ENCODE measurements at regions not wholly inside any gene's neighbourhood (a gene's known extent, or its start where the extent isn't known, plus 50 kb on each side); places are given as distances from the start of the nearest gene placed in this dataset.

- H3K4me1 ChIP-seq (ENCODE audit: control insufficient read depth, insufficient read depth, low read length), result no peaks in the 10 kb centered on the region
- ATAC-seq (no peak), DNase-seq (no peak)
- Mint-ChIP-seq H3K4me1 (no peaks in the 10 kb centered on the region), H3K9me3 (peaks cover 10 to 13% of the 10 kb centered on the region in 2 donors), H3K27me3 (ENCODE audit: low read depth in 2 of 2) (no peaks in the 10 kb centered on the region), H3K4me3 (no peak overlapping the region), H3K27ac (no peak overlapping the region), H3K36me3 (no peaks in the 10 kb centered on the region)
- WGBS (ENCODE audit: insufficient coverage), result 50% methylated on average over 1 of the region's 1 CpG
- no peak for TF ChIP-seq CTCF (IDR thresholded peaks at IDR 0.05)
- no peaks in the 10 kb centered on the region for H3K27me3 ChIP-seq (ENCODE audit: control insufficient read depth, insufficient read depth, low read length)
- H3K4me3 ChIP-seq (ENCODE audit: low read length), result no peak overlapping the region
- no peaks in the 10 kb centered on the region for H3K36me3 ChIP-seq (ENCODE audit: control insufficient read depth, insufficient read depth, low read length)
- no peak overlapping the region for H3K27ac ChIP-seq (ENCODE audit: low read length)
- H3K9me3 ChIP-seq (ENCODE audit: control insufficient read depth, insufficient read depth, low read length), result no peaks in the 10 kb centered on the region
- intact Hi-C loops (cut with micrococcal nuclease), result no loop called here
Observed at GRCh38 chr6:148044921-148045320, 297.7 kb upstream of the SASH1 start.

GRCh38 chr6:148053209-148053608 is 289.4 kb upstream of the SASH1 start:
- ATAC-seq, result no peak
- Mint-ChIP-seq H3K27ac (no peak overlapping the region), H3K4me1 (no peaks in the 10 kb centered on the region), H3K27me3 (ENCODE audit: low read depth in 2 of 2) (no peaks in the 10 kb centered on the region), H3K36me3 (no peaks in the 10 kb centered on the region), H3K9me3 (peaks cover 9 to 14% of the 10 kb centered on the region in 2 donors), H3K4me3 (no peak overlapping the region)
- H3K9me3 ChIP-seq (ENCODE audit: control insufficient read depth, insufficient read depth, low read length), result no peaks in the 10 kb centered on the region
- intact Hi-C loops (cut with micrococcal nuclease), result no loop called here
- 94% methylated on average over 4 of the region's 5 CpGs for WGBS (ENCODE audit: insufficient coverage)
- no peak for DNase-seq
- no peaks in the 10 kb centered on the region for H3K36me3 ChIP-seq (ENCODE audit: control insufficient read depth, insufficient read depth, low read length)
- no peak overlapping the region for H3K4me3 ChIP-seq (ENCODE audit: low read length)
- H3K27me3 ChIP-seq (ENCODE audit: control insufficient read depth, insufficient read depth, low read length), result no peaks in the 10 kb centered on the region
- no peak for TF ChIP-seq CTCF (IDR thresholded peaks at IDR 0.05)
- H3K27ac ChIP-seq (ENCODE audit: low read length), result no peak overlapping the region
- H3K4me1 ChIP-seq (ENCODE audit: control insufficient read depth, insufficient read depth, low read length), result no peaks in the 10 kb centered on the region

- TF ChIP-seq CTCF (IDR thresholded peaks at IDR 0.05), result no peak
- no peaks in the 10 kb centered on the region for H3K27me3 Mint-ChIP-seq (ENCODE audit: low read depth in 2 of 2)
- H3K4me3 Mint-ChIP-seq, result no peak overlapping the region
Observed at GRCh38 chr6:148053796-148054195, 288.8 kb upstream of the SASH1 start.

GRCh38 chr6:148054219-148054618 is 288.4 kb upstream of the SASH1 start:
- Mint-ChIP-seq H3K4me3 (no peak overlapping the region), H3K27ac (no peak overlapping the region), H3K9me3 (peaks cover 11 to 17% of the 10 kb centered on the region in 2 donors), H3K4me1 (no peaks in the 10 kb centered on the region), H3K27me3 (ENCODE audit: low read depth in 2 of 2) (no peaks in the 10 kb centered on the region), H3K36me3 (no peaks in the 10 kb centered on the region)
- TF ChIP-seq CTCF (IDR thresholded peaks at IDR 0.05), result no peak
- H3K36me3 ChIP-seq (ENCODE audit: control insufficient read depth, insufficient read depth, low read length), result no peaks in the 10 kb centered on the region
- no peaks in the 10 kb centered on the region for H3K4me1 ChIP-seq (ENCODE audit: control insufficient read depth, insufficient read depth, low read length)
- no peaks in the 10 kb centered on the region for H3K27me3 ChIP-seq (ENCODE audit: control insufficient read depth, insufficient read depth, low read length)
- no peak for DNase-seq
- H3K27ac ChIP-seq (ENCODE audit: low read length), result no peak overlapping the region
- intact Hi-C loops (cut with micrococcal nuclease), result no loop called here
- peaks cover under 1% of the 10 kb centered on the region for H3K9me3 ChIP-seq (ENCODE audit: control insufficient read depth, insufficient read depth, low read length)
- WGBS (ENCODE audit: insufficient coverage), result no CpG with 5 or more reads among the region's 1 CpG
- ATAC-seq, result no peak
- no peak overlapping the region for H3K4me3 ChIP-seq (ENCODE audit: low read length)

More at GRCh38 chr6:148053796-148054195, 288.8 kb upstream of the SASH1 start:
- Histone ChIP-seq H3K27me3 (ENCODE audit: control insufficient read depth, insufficient read depth, low read length) (no peaks in the 10 kb centered on the region), H3K4me1 (ENCODE audit: control insufficient read depth, insufficient read depth, low read length) (no peaks in the 10 kb centered on the region), H3K27ac (ENCODE audit: low read length) (no peak overlapping the region), H3K9me3 (ENCODE audit: control insufficient read depth, insufficient read depth, low read length) (no peaks in the 10 kb centered on the region), H3K36me3 (ENCODE audit: control insufficient read depth, insufficient read depth, low read length) (no peaks in the 10 kb centered on the region), H3K4me3 (ENCODE audit: low read length) (no peak overlapping the region)
- intact Hi-C loops (cut with micrococcal nuclease), result no loop called here
- DNase-seq (no peak), ATAC-seq (no peak)
- no peaks in the 10 kb centered on the region for H3K36me3 Mint-ChIP-seq
- no peaks in the 10 kb centered on the region for H3K4me1 Mint-ChIP-seq
- no peak overlapping the region for H3K27ac Mint-ChIP-seq
- peaks cover 9 to 14% of the 10 kb centered on the region in 2 donors for H3K9me3 Mint-ChIP-seq
